ENCODE measurements at regions not wholly inside any gene's neighbourhood (a gene's known extent, or its start where the extent isn't known, plus 50 kb on each side); places are given as distances from the start of the nearest gene placed in this dataset.
"Not testable (repeated sequence)": the region's sequence is repeated elsewhere in the genome, so short reads cannot be mapped to it uniquely, and the experiment has no call there.

DNA sequence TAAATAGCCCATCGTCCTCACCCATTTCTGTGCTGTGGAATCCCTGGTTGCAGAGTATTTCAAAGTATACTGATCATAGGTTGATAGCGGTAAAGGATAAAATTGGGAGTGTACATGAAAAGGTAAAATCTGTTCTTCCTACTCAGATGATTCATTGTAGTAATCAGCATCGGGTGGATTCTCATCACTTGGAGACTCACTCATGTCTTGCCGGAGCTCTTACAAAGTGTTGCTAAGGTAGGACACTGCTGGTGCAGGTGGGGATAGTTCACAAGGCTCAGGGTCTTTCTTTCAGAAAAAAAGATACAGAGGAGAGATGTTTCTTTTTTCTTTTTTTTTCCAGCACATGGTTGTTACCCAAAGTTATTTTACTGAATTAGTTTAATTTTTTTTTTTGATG lies 84.8 kb downstream of the MTNR1B start:
- no peak overlapping the region for H3K4me3 ChIP-seq
- H3K9me3 ChIP-seq = no peaks in the 10 kb centered on the region
- TF ChIP-seq POLR2A (IDR thresholded peaks at IDR 0.05) = no peak
- TF ChIP-seq, protein P1, sequence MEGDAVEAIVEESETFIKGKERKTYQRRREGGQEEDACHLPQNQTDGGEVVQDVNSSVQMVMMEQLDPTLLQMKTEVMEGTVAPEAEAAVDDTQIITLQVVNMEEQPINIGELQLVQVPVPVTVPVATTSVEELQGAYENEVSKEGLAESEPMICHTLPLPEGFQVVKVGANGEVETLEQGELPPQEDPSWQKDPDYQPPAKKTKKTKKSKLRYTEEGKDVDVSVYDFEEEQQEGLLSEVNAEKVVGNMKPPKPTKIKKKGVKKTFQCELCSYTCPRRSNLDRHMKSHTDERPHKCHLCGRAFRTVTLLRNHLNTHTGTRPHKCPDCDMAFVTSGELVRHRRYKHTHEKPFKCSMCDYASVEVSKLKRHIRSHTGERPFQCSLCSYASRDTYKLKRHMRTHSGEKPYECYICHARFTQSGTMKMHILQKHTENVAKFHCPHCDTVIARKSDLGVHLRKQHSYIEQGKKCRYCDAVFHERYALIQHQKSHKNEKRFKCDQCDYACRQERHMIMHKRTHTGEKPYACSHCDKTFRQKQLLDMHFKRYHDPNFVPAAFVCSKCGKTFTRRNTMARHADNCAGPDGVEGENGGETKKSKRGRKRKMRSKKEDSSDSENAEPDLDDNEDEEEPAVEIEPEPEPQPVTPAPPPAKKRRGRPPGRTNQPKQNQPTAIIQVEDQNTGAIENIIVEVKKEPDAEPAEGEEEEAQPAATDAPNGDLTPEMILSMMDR (IDR thresholded peaks at IDR 0.05) = no peak
- no peaks in the 10 kb centered on the region for H3K4me1 ChIP-seq
- no peak overlapping the region for H3K27ac ChIP-seq
- H3K36me3 ChIP-seq = no peaks in the 10 kb centered on the region
- intact Hi-C loops (cut with DNase I) = no loop called here
- no peak for DNase-seq
- peaks cover 0 to 3% (median 0%) of the 10 kb centered on the region in 4 donors for H3K27me3 ChIP-seq
- WGBS, 2 donors = 58 to 68% methylated on average over 4 of the region's 4 CpGs

DNA sequence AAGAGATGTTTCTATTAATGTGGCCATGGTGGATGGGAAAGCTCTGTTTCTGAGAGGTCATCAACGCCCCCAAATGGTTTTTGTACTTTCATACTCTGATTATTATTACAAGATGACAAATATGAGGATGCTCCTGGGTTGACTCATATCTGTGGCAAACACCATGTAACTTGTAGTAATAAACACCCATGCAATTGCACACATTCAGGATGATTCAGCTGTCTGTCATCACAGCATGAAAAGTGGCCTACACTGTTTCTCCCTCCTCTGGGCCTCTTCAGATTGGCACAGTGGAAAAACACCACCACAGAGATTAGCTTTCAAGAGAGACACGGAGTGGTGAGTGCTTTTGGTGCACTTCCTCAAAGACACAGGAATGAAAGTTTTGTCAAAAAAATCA lies 85.4 kb downstream of the MTNR1B start:
- 15 to 23% methylated on average over 2 of the region's 2 CpGs for WGBS, 2 donors
- TF ChIP-seq, protein P1 (IDR thresholded peaks at IDR 0.05) = no peak
- no peak for TF ChIP-seq POLR2A (IDR thresholded peaks at IDR 0.05)
- H3K27ac ChIP-seq = no peak overlapping the region

DNA sequence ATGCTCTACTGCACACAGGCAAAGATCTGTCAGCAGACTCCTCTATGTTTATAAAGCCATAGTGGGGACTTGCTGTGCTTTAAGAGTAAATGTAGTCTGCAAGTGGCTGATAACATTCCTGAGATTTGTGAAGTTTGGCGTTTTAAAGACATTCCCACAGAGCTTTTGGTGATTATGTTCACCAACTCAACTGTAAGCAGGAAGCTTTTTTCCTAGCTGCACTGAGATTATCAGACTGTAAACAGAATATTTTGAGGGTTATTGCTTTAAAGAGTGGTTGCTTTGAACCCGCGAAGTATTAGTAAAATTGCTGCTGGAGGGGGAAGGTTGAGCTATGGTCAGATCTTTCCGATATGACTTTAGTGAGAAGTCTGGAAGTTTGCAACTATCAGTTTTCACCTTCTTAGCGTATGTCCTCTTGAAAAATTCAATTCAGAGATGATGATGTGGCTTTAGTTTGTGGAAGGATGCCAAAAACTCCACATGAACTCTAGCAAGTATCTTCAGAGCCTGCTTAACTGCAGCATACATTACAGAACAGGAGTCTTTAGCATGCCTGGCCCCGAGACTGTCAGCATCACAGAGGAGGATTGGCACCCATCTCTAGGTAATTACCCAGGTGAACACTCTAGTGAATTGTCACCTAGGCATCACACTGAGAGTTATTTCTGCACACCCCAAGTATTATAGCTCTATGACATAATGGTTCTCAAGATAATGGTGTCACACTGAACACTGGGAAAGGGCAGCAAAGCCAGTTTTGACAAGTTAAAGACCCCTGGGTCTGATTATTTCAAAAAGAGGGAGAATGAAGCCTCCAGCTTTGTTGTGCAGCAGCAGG lies 89.9 kb downstream of the MTNR1B start:
- Histone ChIP-seq H3K36me3 (no peaks in the 10 kb centered on the region), H3K9me3 (no peaks in the 10 kb centered on the region), H3K4me1 (no peaks in the 10 kb centered on the region), H3K27ac (no peak overlapping the region), H3K27me3 (no peaks in the 10 kb centered on the region), H3K4me3 (no peak overlapping the region)
- intact Hi-C loops (cut with DNase I) = no loop called here
- 34 to 37% methylated on average over 6 of the region's 6 CpGs for WGBS, 2 donors
- no peak for DNase-seq
- no peak for TF ChIP-seq POLR2A (IDR thresholded peaks at IDR 0.05)
- TF ChIP-seq, protein P1 (IDR thresholded peaks at IDR 0.05) = no peak

More for the DNA sequence above, 85.4 kb downstream of the MTNR1B start:
- Histone ChIP-seq H3K4me3 (no peak overlapping the region), H3K4me1 (no peaks in the 10 kb centered on the region), H3K36me3 (no peaks in the 10 kb centered on the region), H3K9me3 (no peaks in the 10 kb centered on the region), H3K27me3 (peaks cover 0 to 3% (median 0%) of the 10 kb centered on the region in 4 donors)
- intact Hi-C loops (cut with DNase I) = no loop called here
- DNase-seq = no peak

DNA sequence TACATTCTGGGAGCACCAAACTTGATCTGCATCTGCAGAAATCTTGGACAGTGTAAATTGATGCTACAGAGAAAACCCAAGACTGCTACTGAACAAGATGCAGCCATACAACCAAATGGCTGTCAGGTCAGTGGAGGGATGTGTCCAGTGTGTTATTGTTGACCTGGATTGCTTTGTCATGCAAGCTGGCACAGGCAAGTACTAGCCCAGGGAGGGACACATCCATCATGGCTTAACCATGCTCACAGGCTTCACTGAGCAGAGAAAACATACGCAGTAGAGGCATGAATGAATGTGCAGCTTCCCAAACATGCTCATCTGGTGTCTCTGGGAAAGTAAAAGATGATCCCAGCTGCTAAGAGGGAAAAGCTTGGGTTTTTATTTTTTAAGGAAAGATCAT lies 93.6 kb downstream of the MTNR1B start:
- DNase-seq = no peak
- intact Hi-C loops (cut with DNase I) = no loop called here
- WGBS, 2 donors = 50 to 73% methylated on average over 1 of the region's 1 CpG

DNA sequence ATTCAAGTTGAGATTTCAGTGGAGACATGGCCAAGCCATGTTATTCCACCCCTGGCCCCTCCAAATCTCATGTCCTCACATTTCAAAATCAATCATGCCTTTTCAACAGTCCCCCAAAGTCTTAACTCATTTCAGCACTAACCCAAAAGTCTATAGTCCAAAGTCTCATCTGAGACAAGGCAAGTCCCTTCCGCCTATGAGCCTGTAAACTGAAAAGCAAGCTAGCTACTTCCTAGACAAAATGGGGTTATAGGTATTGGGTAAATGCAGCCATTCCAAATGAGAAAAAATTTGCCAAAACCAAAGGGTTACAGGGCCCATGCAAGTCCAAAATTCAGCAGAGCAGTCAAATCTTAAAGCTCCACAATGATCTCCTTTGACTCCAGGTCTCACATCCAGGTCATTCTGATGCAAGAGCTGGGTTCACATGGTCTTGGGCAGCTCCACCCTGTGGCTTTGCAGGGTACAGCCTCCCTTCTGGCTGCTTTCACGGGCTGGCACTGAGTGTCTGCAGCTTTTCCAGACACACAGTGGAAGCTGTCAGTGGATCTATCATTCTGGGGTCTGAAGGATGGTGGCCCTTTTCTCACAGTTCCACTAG lies 95.7 kb downstream of the MTNR1B start:
- H3K4me3 ChIP-seq, DNase-seq: not testable (repeated sequence)
- 88 to 100% methylated on average over 1 of the region's 2 CpGs for WGBS, 2 donors

More for the DNA sequence above, 93.6 kb downstream of the MTNR1B start:
- Histone ChIP-seq H3K36me3 (no peaks in the 10 kb centered on the region), H3K4me3 (no peak overlapping the region), H3K9me3 (no peaks in the 10 kb centered on the region), H3K27ac (no peak overlapping the region), H3K4me1 (no peaks in the 10 kb centered on the region), H3K27me3 (no peaks in the 10 kb centered on the region)
- no peak for TF ChIP-seq POLR2A (IDR thresholded peaks at IDR 0.05)
- TF ChIP-seq, protein P1 (IDR thresholded peaks at IDR 0.05) = no peak

More for the DNA sequence above, 95.7 kb downstream of the MTNR1B start:
- intact Hi-C loops (cut with DNase I); H3K27ac ChIP-seq; H3K27me3 ChIP-seq; H3K9me3 ChIP-seq; H3K36me3 ChIP-seq; H3K4me1 ChIP-seq: not testable (repeated sequence)
- TF ChIP-seq, protein P1 (IDR thresholded peaks at IDR 0.05) = peak in 4 of 6 experiments; percentile 24 to 59 (median 32)

Data from esophagus squamous epithelium (tissue), 5 donors.